ENCODE measurements at regions not wholly inside any gene's neighbourhood (a gene's known extent, or its start where the extent isn't known, plus 50 kb on each side); places are given as distances from the start of the nearest gene placed in this dataset.

- Mint-ChIP-seq H3K4me1 (ENCODE audit: low read depth) (peaks cover 26% of the 10 kb centered on the region), H3K9me3 (peaks cover 0 to 7% of the 10 kb centered on the region in 2 donors), H3K27me3 (ENCODE audit: low read depth) (no peaks in the 10 kb centered on the region), H3K36me3 (ENCODE audit: insufficient read depth in 2 of 2) (no peaks in the 10 kb centered on the region), H3K27ac (no peak overlapping the region), H3K4me3 (no peak overlapping the region)
- ATAC-seq (replicated peaks in 1 of 2) (no peak), DNase-seq (no peak)
These were observed 82.2 kb upstream of the SLC22A16 start for GRCh38 chr6:110558575-110558974.

- H3K9me3 Mint-ChIP-seq: peaks cover 0 to 2% of the 10 kb centered on the region in 2 donors
- no peak overlapping the region for H3K4me3 Mint-ChIP-seq
- H3K4me1 Mint-ChIP-seq (ENCODE audit: low read depth): peaks cover 21% of the 10 kb centered on the region
These were observed 80.8 kb upstream of the SLC22A16 start for GRCh38 chr6:110557199-110557598.

GRCh38 chr6:110556317-110557110, 80.1 kb upstream of the SLC22A16 start:
- ATAC-seq (replicated peaks in 1 of 2) (no peak), DNase-seq (no peak)
- H3K4me3 Mint-ChIP-seq: no peak overlapping the region
- peaks cover 14% of the 10 kb centered on the region for H3K4me1 Mint-ChIP-seq (ENCODE audit: low read depth)
- peaks cover 2 to 4% of the 10 kb centered on the region in 2 donors for H3K36me3 Mint-ChIP-seq (ENCODE audit: insufficient read depth in 2 of 2)
- no peaks in the 10 kb centered on the region for H3K27me3 Mint-ChIP-seq (ENCODE audit: low read depth)
- H3K9me3 Mint-ChIP-seq: peaks cover 0 to 2% of the 10 kb centered on the region in 2 donors
- H3K27ac Mint-ChIP-seq: no peak overlapping the region

More at GRCh38 chr6:110557199-110557598, 80.8 kb upstream of the SLC22A16 start:
- H3K36me3 Mint-ChIP-seq (ENCODE audit: insufficient read depth in 2 of 2): peaks cover under 1 to 4% of the 10 kb centered on the region in 2 donors
- no peaks in the 10 kb centered on the region for H3K27me3 Mint-ChIP-seq (ENCODE audit: low read depth)
- no peak overlapping the region for H3K27ac Mint-ChIP-seq
- no peak for DNase-seq
- ATAC-seq (replicated peaks in 1 of 2): no peak

- no peak overlapping the region for H3K4me3 Mint-ChIP-seq
- no peaks in the 10 kb centered on the region for H3K27me3 Mint-ChIP-seq (ENCODE audit: low read depth)
- DNase-seq (no peak), ATAC-seq (replicated peaks in 1 of 2) (no peak)
- H3K27ac Mint-ChIP-seq: no peak overlapping the region
- peaks cover 2 to 4% of the 10 kb centered on the region in 2 donors for H3K36me3 Mint-ChIP-seq (ENCODE audit: insufficient read depth in 2 of 2)
- H3K9me3 Mint-ChIP-seq: peaks cover 1 to 2% of the 10 kb centered on the region in 2 donors
- H3K4me1 Mint-ChIP-seq (ENCODE audit: low read depth): peaks cover 4% of the 10 kb centered on the region
These were observed 78.6 kb upstream of the SLC22A16 start for GRCh38 chr6:110554966-110555460.

- Mint-ChIP-seq H3K36me3 (ENCODE audit: insufficient read depth in 2 of 2) (peaks cover 2 to 4% of the 10 kb centered on the region in 2 donors), H3K4me3 (no peak overlapping the region), H3K4me1 (ENCODE audit: low read depth) (peaks cover 3% of the 10 kb centered on the region), H3K9me3 (peaks cover 1 to 2% of the 10 kb centered on the region in 2 donors), H3K27ac (no peak overlapping the region), H3K27me3 (ENCODE audit: low read depth) (no peaks in the 10 kb centered on the region)
- no peak for DNase-seq
- no peak for ATAC-seq (replicated peaks in 1 of 2)
These were observed 78.0 kb upstream of the SLC22A16 start for GRCh38 chr6:110554441-110554840.

- Mint-ChIP-seq H3K4me1 (ENCODE audit: low read depth) (peaks cover 3% of the 10 kb centered on the region), H3K9me3 (peaks cover 1 to 2% of the 10 kb centered on the region in 2 donors), H3K36me3 (ENCODE audit: insufficient read depth in 2 of 2) (peaks cover 2 to 4% of the 10 kb centered on the region in 2 donors)
These were observed 76.7 kb upstream of the SLC22A16 start for GRCh38 chr6:110552901-110553641.

GRCh38 chr6:110552076-110552475, 75.7 kb upstream of the SLC22A16 start:
- H3K4me3 Mint-ChIP-seq: no peak overlapping the region
- no peaks in the 10 kb centered on the region for H3K27me3 Mint-ChIP-seq (ENCODE audit: low read depth)
- ATAC-seq (replicated peaks in 1 of 2) (no peak), DNase-seq (no peak)
- peaks cover 2 to 4% of the 10 kb centered on the region in 2 donors for H3K36me3 Mint-ChIP-seq (ENCODE audit: insufficient read depth in 2 of 2)
- H3K4me1 Mint-ChIP-seq (ENCODE audit: low read depth): peaks cover 9% of the 10 kb centered on the region
- peaks cover 1 to 2% of the 10 kb centered on the region in 2 donors for H3K9me3 Mint-ChIP-seq
- no peak overlapping the region for H3K27ac Mint-ChIP-seq

More at GRCh38 chr6:110552901-110553641, 76.7 kb upstream of the SLC22A16 start:
- H3K4me3 Mint-ChIP-seq: no peak overlapping the region
- DNase-seq: no peak
- no peak for ATAC-seq (replicated peaks in 1 of 2)
- H3K27ac Mint-ChIP-seq: no peak overlapping the region
- H3K27me3 Mint-ChIP-seq (ENCODE audit: low read depth): no peaks in the 10 kb centered on the region

GRCh38 chr6:110551088-110551487, 74.7 kb upstream of the SLC22A16 start:
- no peaks in the 10 kb centered on the region for H3K27me3 Mint-ChIP-seq (ENCODE audit: low read depth)
- peaks cover 9% of the 10 kb centered on the region for H3K4me1 Mint-ChIP-seq (ENCODE audit: low read depth)
- no peak overlapping the region for H3K27ac Mint-ChIP-seq
- H3K9me3 Mint-ChIP-seq: peaks cover 2 to 5% of the 10 kb centered on the region in 2 donors
- peaks cover 4 to 5% of the 10 kb centered on the region in 2 donors for H3K36me3 Mint-ChIP-seq (ENCODE audit: insufficient read depth in 2 of 2)
- ATAC-seq (replicated peaks in 1 of 2) (no peak), DNase-seq (no peak)
- no peak overlapping the region for H3K4me3 Mint-ChIP-seq

GRCh38 chr6:110550353-110550752, 73.9 kb upstream of the SLC22A16 start:
- ATAC-seq (replicated peaks in 1 of 2) (no peak), DNase-seq (no peak)
- Mint-ChIP-seq H3K27ac (no peak overlapping the region), H3K4me1 (ENCODE audit: low read depth) (peaks cover 10% of the 10 kb centered on the region), H3K36me3 (ENCODE audit: insufficient read depth in 2 of 2) (peaks cover 4 to 5% of the 10 kb centered on the region in 2 donors), H3K4me3 (no peak overlapping the region), H3K9me3 (peaks cover 2 to 5% of the 10 kb centered on the region in 2 donors), H3K27me3 (ENCODE audit: low read depth) (peaks cover under 1% of the 10 kb centered on the region)

- Mint-ChIP-seq H3K4me1 (ENCODE audit: low read depth) (peaks cover 11% of the 10 kb centered on the region), H3K27me3 (ENCODE audit: low read depth) (peaks cover 11% of the 10 kb centered on the region), H3K9me3 (peaks cover 3 to 5% of the 10 kb centered on the region in 2 donors), H3K36me3 (ENCODE audit: insufficient read depth in 2 of 2) (peaks cover 4 to 5% of the 10 kb centered on the region in 2 donors), H3K4me3 (no peak overlapping the region), H3K27ac (no peak overlapping the region)
- DNase-seq: no peak
- no peak for ATAC-seq (replicated peaks in 1 of 2)
These were observed 72.9 kb upstream of the SLC22A16 start for GRCh38 chr6:110549277-110549676.

- no peak for DNase-seq
- H3K36me3 Mint-ChIP-seq (ENCODE audit: insufficient read depth in 2 of 2): peaks cover 4 to 5% of the 10 kb centered on the region in 2 donors
- no peak overlapping the region for H3K4me3 Mint-ChIP-seq
- no peak for ATAC-seq (replicated peaks in 1 of 2)
- no peak overlapping the region for H3K27ac Mint-ChIP-seq
- peaks cover 3 to 5% of the 10 kb centered on the region in 2 donors for H3K9me3 Mint-ChIP-seq
- H3K4me1 Mint-ChIP-seq (ENCODE audit: low read depth): peaks cover 11% of the 10 kb centered on the region
- H3K27me3 Mint-ChIP-seq (ENCODE audit: low read depth): peaks cover 17% of the 10 kb centered on the region
These were observed 71.9 kb upstream of the SLC22A16 start for GRCh38 chr6:110548110-110548847.

GRCh38 chr6:110547266-110547964, 71.0 kb upstream of the SLC22A16 start:
- ATAC-seq (replicated peaks in 1 of 2) (no peak), DNase-seq (no peak)
- Mint-ChIP-seq H3K27me3 (ENCODE audit: low read depth) (peaks cover 19% of the 10 kb centered on the region), H3K27ac (no peak overlapping the region), H3K4me3 (no peak overlapping the region), H3K4me1 (ENCODE audit: low read depth) (peaks cover 11% of the 10 kb centered on the region), H3K9me3 (peaks cover 3 to 5% of the 10 kb centered on the region in 2 donors), H3K36me3 (ENCODE audit: insufficient read depth in 2 of 2) (peaks cover 2 to 5% of the 10 kb centered on the region in 2 donors)
